ENCODE measurements at regions not wholly inside any gene's neighbourhood (a gene's known extent, or its start where the extent isn't known, plus 50 kb on each side); places are given as distances from the start of the nearest gene placed in this dataset.

DNA sequence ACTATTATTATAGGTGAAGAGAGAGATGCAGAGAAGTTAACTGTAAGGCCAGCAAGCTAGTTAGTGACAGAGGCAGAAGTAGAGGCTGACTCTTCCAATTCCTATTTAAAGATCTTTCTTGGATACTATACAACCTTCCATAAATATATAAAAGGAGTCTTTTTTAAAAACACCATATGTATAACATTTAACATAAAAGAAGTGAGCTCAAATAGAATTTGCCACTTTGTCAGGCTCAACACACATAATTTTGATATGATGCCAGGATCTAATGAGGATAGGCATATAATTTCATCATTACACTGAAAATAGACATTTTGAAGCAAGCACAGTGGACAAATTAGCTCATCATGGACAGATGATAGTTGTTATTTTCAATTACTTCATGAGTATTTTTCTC lies 64.1 kb upstream of the MPPED2 start:
- DNase-seq (ENCODE audit: low read depth), result no peak
- H4K20me1 ChIP-seq (ENCODE audit: insufficient read depth, low read length), result no peaks in the 10 kb centered on the region
- H3K9me3 Mint-ChIP-seq (ENCODE audit: unreplicated experiment), result no peaks in the 10 kb centered on the region
- H3K36me3 ChIP-seq (ENCODE audit: insufficient read depth, low read length), result no peaks in the 10 kb centered on the region
- no peaks in the 10 kb centered on the region for H3K4me1 ChIP-seq (ENCODE audit: insufficient read depth, low read length)
- no peak overlapping the region for H3K4me3 ChIP-seq (ENCODE audit: insufficient read depth, low read depth, low read length)
- no peak for FAIRE-seq
- H3K4me1 Mint-ChIP-seq (ENCODE audit: low read depth, unreplicated experiment), result no peaks in the 10 kb centered on the region
- H3K27me3 Mint-ChIP-seq (ENCODE audit: low read depth, unreplicated experiment), result no peaks in the 10 kb centered on the region
- H3K9ac ChIP-seq (ENCODE audit: low read length), result no peak overlapping the region
- H3K27ac Mint-ChIP-seq (ENCODE audit: unreplicated experiment), result no peak overlapping the region
- no peaks in the 10 kb centered on the region for H3K27me3 ChIP-seq (ENCODE audit: insufficient read depth, low read length)
- H2AFZ ChIP-seq (ENCODE audit: low read depth, low read length), result no peak overlapping the region
- TF ChIP-seq, protein P1, sequence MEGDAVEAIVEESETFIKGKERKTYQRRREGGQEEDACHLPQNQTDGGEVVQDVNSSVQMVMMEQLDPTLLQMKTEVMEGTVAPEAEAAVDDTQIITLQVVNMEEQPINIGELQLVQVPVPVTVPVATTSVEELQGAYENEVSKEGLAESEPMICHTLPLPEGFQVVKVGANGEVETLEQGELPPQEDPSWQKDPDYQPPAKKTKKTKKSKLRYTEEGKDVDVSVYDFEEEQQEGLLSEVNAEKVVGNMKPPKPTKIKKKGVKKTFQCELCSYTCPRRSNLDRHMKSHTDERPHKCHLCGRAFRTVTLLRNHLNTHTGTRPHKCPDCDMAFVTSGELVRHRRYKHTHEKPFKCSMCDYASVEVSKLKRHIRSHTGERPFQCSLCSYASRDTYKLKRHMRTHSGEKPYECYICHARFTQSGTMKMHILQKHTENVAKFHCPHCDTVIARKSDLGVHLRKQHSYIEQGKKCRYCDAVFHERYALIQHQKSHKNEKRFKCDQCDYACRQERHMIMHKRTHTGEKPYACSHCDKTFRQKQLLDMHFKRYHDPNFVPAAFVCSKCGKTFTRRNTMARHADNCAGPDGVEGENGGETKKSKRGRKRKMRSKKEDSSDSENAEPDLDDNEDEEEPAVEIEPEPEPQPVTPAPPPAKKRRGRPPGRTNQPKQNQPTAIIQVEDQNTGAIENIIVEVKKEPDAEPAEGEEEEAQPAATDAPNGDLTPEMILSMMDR (IDR thresholded peaks at IDR 0.05; ENCODE audit: insufficient read depth, low read depth, low read length), result no peak
- TF ChIP-seq EZH2 (IDR thresholded peaks at IDR 0.05; ENCODE audit: insufficient read depth, low read length), result no peak
- no peaks in the 10 kb centered on the region for H3K9me3 ChIP-seq (ENCODE audit: insufficient read depth, low read depth, low read length)
- no peak overlapping the region for H3K4me3 Mint-ChIP-seq (ENCODE audit: unreplicated experiment)
- no peak overlapping the region for H3K27ac ChIP-seq (ENCODE audit: low read depth, low read length)
- no peak overlapping the region for H3K4me2 ChIP-seq (ENCODE audit: low read length)
- H3K79me2 ChIP-seq (ENCODE audit: insufficient read depth, low read length), result no peaks in the 10 kb centered on the region
- no peaks in the 10 kb centered on the region for H3K36me3 Mint-ChIP-seq (ENCODE audit: low read depth, unreplicated experiment)
